ENCODE measurements at regions not wholly inside any gene's neighbourhood (a gene's known extent, or its start where the extent isn't known, plus 50 kb on each side); places are given as distances from the start of the nearest gene placed in this dataset.

DNA sequence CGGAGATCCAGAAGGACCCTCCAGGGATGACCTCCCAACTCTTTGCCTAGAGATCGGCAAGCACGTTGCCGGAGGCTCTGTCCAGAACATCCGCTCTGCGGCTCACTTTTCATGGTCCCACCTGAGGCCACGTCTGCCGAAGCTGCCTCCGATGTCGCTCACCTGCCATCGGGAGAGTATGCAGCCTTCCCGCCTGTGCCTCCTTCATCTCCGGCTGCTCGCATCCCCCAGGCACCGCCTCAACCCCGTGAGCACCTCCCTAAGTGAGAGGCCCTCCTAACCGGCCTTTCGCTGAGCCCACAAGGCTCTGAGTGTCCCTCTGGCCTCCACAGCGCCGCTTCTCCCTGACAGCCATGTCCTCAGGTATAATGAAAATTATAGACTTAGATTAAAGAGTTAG, 275.1 kb downstream of the EFNB2 start:
- TF ChIP-seq, protein P1, sequence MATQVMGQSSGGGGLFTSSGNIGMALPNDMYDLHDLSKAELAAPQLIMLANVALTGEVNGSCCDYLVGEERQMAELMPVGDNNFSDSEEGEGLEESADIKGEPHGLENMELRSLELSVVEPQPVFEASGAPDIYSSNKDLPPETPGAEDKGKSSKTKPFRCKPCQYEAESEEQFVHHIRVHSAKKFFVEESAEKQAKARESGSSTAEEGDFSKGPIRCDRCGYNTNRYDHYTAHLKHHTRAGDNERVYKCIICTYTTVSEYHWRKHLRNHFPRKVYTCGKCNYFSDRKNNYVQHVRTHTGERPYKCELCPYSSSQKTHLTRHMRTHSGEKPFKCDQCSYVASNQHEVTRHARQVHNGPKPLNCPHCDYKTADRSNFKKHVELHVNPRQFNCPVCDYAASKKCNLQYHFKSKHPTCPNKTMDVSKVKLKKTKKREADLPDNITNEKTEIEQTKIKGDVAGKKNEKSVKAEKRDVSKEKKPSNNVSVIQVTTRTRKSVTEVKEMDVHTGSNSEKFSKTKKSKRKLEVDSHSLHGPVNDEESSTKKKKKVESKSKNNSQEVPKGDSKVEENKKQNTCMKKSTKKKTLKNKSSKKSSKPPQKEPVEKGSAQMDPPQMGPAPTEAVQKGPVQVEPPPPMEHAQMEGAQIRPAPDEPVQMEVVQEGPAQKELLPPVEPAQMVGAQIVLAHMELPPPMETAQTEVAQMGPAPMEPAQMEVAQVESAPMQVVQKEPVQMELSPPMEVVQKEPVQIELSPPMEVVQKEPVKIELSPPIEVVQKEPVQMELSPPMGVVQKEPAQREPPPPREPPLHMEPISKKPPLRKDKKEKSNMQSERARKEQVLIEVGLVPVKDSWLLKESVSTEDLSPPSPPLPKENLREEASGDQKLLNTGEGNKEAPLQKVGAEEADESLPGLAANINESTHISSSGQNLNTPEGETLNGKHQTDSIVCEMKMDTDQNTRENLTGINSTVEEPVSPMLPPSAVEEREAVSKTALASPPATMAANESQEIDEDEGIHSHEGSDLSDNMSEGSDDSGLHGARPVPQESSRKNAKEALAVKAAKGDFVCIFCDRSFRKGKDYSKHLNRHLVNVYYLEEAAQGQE (tag by site-specific recombination; IDR thresholded peaks at IDR 0.05): no peak
- TF ChIP-seq ZNF629 (tag by site-specific recombination; IDR thresholded peaks at IDR 0.05) (no peak), ZSCAN30 (tag by site-specific recombination; IDR thresholded peaks at IDR 0.05) (no peak)
